ENCODE measurements at regions not wholly inside any gene's neighbourhood (a gene's known extent, or its start where the extent isn't known, plus 50 kb on each side); places are given as distances from the start of the nearest gene placed in this dataset.
"Not testable (repeated sequence)": the region's sequence is repeated elsewhere in the genome, so short reads cannot be mapped to it uniquely, and the experiment has no call there.

GRCh38 chr20:30513050-30513628 is 744.3 kb upstream of the DEFB115 start:
- H3K27me3 ChIP-seq (ENCODE audit: insufficient read depth, poor library complexity, severe bottlenecking) = no peaks in the 10 kb centered on the region
- no peak overlapping the region for H3K27ac ChIP-seq (replicated peaks)
- no peak overlapping the region for H3K4me3 ChIP-seq (replicated peaks; ENCODE audit: insufficient read depth, low read length)
- DNase-seq (ENCODE audit: low read depth in 1 of 2, low spot score in 1 of 2) = no peak
- no peak for TF ChIP-seq GABPA (IDR thresholded peaks at IDR 0.05; ENCODE audit: low read depth)
- TF ChIP-seq POLR2AphosphoS5 (IDR thresholded peaks at IDR 0.05; ENCODE audit: low read depth) = no peak
- TF ChIP-seq CTCF (IDR thresholded peaks at IDR 0.05; ENCODE audit: insufficient read depth, low read length) = no peak
- no peak for TF ChIP-seq REST (IDR thresholded peaks at IDR 0.05; ENCODE audit: insufficient replicate concordance, low read depth)
- no peak for TF ChIP-seq SPI1 (IDR thresholded peaks at IDR 0.05; ENCODE audit: borderline replicate concordance, low read depth)

- DNase-seq (ENCODE audit: low read depth in 1 of 2, low spot score in 1 of 2); H3K27me3 ChIP-seq (ENCODE audit: insufficient read depth, poor library complexity, severe bottlenecking); H3K27ac ChIP-seq (replicated peaks); H3K4me3 ChIP-seq (replicated peaks; ENCODE audit: insufficient read depth, low read length): not testable (repeated sequence)
Measured at GRCh38 chr20:30515915-30516314, 741.5 kb upstream of the DEFB115 start.

- not testable (repeated sequence) for H3K27me3 ChIP-seq (ENCODE audit: insufficient read depth, poor library complexity, severe bottlenecking); H3K27ac ChIP-seq (replicated peaks); H3K4me3 ChIP-seq (replicated peaks; ENCODE audit: insufficient read depth, low read length); DNase-seq (ENCODE audit: low read depth in 1 of 2, low spot score in 1 of 2)
Measured at GRCh38 chr20:30518906-30519305, 738.6 kb upstream of the DEFB115 start.

- not testable (repeated sequence) for H3K4me3 ChIP-seq (replicated peaks; ENCODE audit: insufficient read depth, low read length); H3K27ac ChIP-seq (replicated peaks); H3K27me3 ChIP-seq (ENCODE audit: insufficient read depth, poor library complexity, severe bottlenecking); DNase-seq (ENCODE audit: low read depth in 1 of 2, low spot score in 1 of 2)
Measured at GRCh38 chr20:30521686-30522415, 735.6 kb upstream of the DEFB115 start.

GRCh38 chr20:30524155-30524554 is 733.3 kb upstream of the DEFB115 start:
- H3K27me3 ChIP-seq (ENCODE audit: insufficient read depth, poor library complexity, severe bottlenecking); H3K27ac ChIP-seq (replicated peaks); DNase-seq (ENCODE audit: low read depth in 1 of 2, low spot score in 1 of 2); H3K4me3 ChIP-seq (replicated peaks; ENCODE audit: insufficient read depth, low read length): not testable (repeated sequence)

GRCh38 chr20:30524761-30525160 is 732.7 kb upstream of the DEFB115 start:
- H3K4me3 ChIP-seq (replicated peaks; ENCODE audit: insufficient read depth, low read length); DNase-seq (ENCODE audit: low read depth in 1 of 2, low spot score in 1 of 2); H3K27me3 ChIP-seq (ENCODE audit: insufficient read depth, poor library complexity, severe bottlenecking); H3K27ac ChIP-seq (replicated peaks): not testable (repeated sequence)

- H3K4me3 ChIP-seq (replicated peaks; ENCODE audit: insufficient read depth, low read length); H3K27me3 ChIP-seq (ENCODE audit: insufficient read depth, poor library complexity, severe bottlenecking); H3K27ac ChIP-seq (replicated peaks); DNase-seq (ENCODE audit: low read depth in 1 of 2, low spot score in 1 of 2): not testable (repeated sequence)
Measured at GRCh38 chr20:30533653-30534052, 723.8 kb upstream of the DEFB115 start.

- DNase-seq (ENCODE audit: low read depth in 1 of 2, low spot score in 1 of 2); H3K27ac ChIP-seq (replicated peaks); H3K4me3 ChIP-seq (replicated peaks; ENCODE audit: insufficient read depth, low read length); H3K27me3 ChIP-seq (ENCODE audit: insufficient read depth, poor library complexity, severe bottlenecking): not testable (repeated sequence)
Measured at GRCh38 chr20:30537459-30537858, 720.0 kb upstream of the DEFB115 start.

- not testable (repeated sequence) for H3K27ac ChIP-seq (replicated peaks); H3K4me3 ChIP-seq (replicated peaks; ENCODE audit: insufficient read depth, low read length); H3K27me3 ChIP-seq (ENCODE audit: insufficient read depth, poor library complexity, severe bottlenecking); DNase-seq (ENCODE audit: low read depth in 1 of 2, low spot score in 1 of 2)
Measured at GRCh38 chr20:30540330-30541069, 717.0 kb upstream of the DEFB115 start.

- DNase-seq (ENCODE audit: low read depth in 1 of 2, low spot score in 1 of 2); H3K27ac ChIP-seq (replicated peaks); H3K27me3 ChIP-seq (ENCODE audit: insufficient read depth, poor library complexity, severe bottlenecking); H3K4me3 ChIP-seq (replicated peaks; ENCODE audit: insufficient read depth, low read length): not testable (repeated sequence)
Measured at GRCh38 chr20:30551236-30551635, 706.2 kb upstream of the DEFB115 start.

GRCh38 chr20:30556797-30557196 is 700.7 kb upstream of the DEFB115 start:
- DNase-seq (ENCODE audit: low read depth in 1 of 2, low spot score in 1 of 2); H3K27me3 ChIP-seq (ENCODE audit: insufficient read depth, poor library complexity, severe bottlenecking); H3K4me3 ChIP-seq (replicated peaks; ENCODE audit: insufficient read depth, low read length); H3K27ac ChIP-seq (replicated peaks): not testable (repeated sequence)

All from HL-60 (cell line).